ENCODE measurements at regions not wholly inside any gene's neighbourhood (a gene's known extent, or its start where the extent isn't known, plus 50 kb on each side); places are given as distances from the start of the nearest gene placed in this dataset.

DNA sequence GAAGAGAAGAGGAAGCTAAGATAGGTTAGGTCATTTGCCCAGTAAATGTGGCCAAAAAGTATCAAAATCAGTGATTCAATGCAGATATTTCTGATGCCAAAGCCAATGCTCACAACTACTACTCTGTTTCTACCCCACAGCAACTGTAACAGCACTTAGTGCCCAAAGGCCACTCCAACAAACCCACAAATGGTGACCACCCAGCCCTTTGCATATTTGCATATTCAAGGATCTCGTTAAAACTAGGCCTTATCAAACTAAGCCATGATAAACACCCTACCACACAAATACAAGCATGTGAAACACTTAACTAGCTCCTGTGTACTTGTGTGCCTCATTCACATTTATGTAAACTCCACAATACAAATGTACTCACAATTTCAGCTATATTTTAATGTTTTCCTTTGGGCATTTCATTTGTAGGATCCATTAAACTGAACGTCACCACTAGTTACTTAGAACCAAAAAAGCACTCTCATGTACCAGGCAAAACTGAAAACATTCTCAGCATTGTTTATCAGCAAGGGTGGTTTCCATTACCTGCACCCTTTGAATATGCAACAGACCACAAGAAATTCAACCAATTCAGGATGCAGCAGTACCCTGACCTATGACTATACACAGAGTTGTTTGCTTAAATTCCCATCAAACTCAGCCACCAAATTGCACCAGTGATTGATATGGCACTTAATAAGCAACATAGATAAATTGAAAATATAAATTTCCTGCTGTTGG is 111.2 kb upstream of the STT3B start:
- POLR2A ChIA-PET: interaction anchor here (0.7 kb wide), 1 partner anchor 16 kb away, joined by 3 read pairs; no protein-coding TSS in a partner anchor
- Mint-ChIP-seq H3K27ac (no peak overlapping the region), H3K4me3 (no peak overlapping the region), H3K4me1 (ENCODE audit: low read depth) (peaks cover 6% of the 10 kb centered on the region), H3K9me3 (peaks cover 8% of the 10 kb centered on the region), H3K36me3 (ENCODE audit: low read depth) (peaks cover 2% of the 10 kb centered on the region), H3K27me3 (no peaks in the 10 kb centered on the region)
- intact Hi-C loops (cut with micrococcal nuclease): no loop called here
- TF ChIP-seq, protein P1, sequence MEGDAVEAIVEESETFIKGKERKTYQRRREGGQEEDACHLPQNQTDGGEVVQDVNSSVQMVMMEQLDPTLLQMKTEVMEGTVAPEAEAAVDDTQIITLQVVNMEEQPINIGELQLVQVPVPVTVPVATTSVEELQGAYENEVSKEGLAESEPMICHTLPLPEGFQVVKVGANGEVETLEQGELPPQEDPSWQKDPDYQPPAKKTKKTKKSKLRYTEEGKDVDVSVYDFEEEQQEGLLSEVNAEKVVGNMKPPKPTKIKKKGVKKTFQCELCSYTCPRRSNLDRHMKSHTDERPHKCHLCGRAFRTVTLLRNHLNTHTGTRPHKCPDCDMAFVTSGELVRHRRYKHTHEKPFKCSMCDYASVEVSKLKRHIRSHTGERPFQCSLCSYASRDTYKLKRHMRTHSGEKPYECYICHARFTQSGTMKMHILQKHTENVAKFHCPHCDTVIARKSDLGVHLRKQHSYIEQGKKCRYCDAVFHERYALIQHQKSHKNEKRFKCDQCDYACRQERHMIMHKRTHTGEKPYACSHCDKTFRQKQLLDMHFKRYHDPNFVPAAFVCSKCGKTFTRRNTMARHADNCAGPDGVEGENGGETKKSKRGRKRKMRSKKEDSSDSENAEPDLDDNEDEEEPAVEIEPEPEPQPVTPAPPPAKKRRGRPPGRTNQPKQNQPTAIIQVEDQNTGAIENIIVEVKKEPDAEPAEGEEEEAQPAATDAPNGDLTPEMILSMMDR (IDR thresholded peaks at IDR 0.05): no peak
- DNase-seq (no peak), ATAC-seq (peak; percentile 56)
- CTCF ChIA-PET: no interaction called here

DNA sequence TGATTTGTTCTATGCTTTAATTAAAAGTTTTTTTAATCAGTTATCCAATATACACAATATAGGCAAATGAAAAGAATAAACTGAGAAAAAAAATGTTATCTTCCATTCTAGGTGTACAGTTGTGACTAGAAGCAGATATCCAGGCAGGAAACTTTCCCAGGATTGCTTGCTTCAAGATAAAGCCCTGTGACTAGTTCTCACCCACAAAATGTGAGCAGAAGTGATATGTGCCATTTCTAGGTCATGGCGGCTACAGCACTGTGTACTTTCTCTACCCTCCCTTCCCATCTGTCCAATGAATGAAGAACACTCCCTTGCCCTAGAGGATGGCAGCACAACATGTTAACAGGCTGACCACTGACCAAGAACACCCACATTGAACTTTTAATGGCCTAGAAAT is 110.5 kb upstream of the STT3B start:
- Mint-ChIP-seq H3K9me3 (peaks cover 8% of the 10 kb centered on the region), H3K36me3 (ENCODE audit: low read depth) (peaks cover 2% of the 10 kb centered on the region), H3K4me1 (ENCODE audit: low read depth) (peaks cover 6% of the 10 kb centered on the region), H3K27ac (no peak overlapping the region), H3K27me3 (no peaks in the 10 kb centered on the region), H3K4me3 (no peak overlapping the region)
- ChIA-PET CTCF (no interaction called here), POLR2A (no interaction called here)
- DNase-seq: no peak
- intact Hi-C loops (cut with micrococcal nuclease): no loop called here
- TF ChIP-seq, protein P1 (IDR thresholded peaks at IDR 0.05): no peak
- ATAC-seq: no peak

DNA sequence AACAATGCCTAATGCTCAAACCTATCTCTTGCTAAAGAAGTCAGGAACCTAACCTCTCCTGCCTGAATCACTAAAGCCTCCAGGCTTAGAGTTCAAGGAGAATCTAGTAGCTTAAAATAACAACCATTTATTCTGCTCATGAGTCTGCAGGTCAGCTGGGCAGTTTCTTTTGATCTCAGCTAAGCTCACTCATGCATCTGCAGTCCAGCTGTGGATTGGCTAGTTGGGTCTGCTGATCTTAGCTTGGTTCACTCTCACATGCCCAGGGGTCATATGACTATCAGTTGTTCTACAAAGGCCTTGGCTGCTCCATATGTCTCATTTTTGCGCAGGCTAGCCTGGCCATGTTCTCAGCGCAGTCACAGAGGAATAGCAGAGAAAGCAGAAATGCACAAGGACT is 109.2 kb upstream of the STT3B start:
- ChIA-PET POLR2A (no interaction called here), CTCF (no interaction called here)
- Mint-ChIP-seq H3K36me3 (ENCODE audit: low read depth) (peaks cover 2% of the 10 kb centered on the region), H3K27ac (no peak overlapping the region), H3K27me3 (no peaks in the 10 kb centered on the region), H3K4me1 (ENCODE audit: low read depth) (peaks cover 6% of the 10 kb centered on the region), H3K9me3 (peaks cover 13% of the 10 kb centered on the region), H3K4me3 (no peak overlapping the region)
- ATAC-seq (no peak), DNase-seq (no peak)
- intact Hi-C loops (cut with micrococcal nuclease): no loop called here
- TF ChIP-seq, protein P1 (IDR thresholded peaks at IDR 0.05): no peak

DNA sequence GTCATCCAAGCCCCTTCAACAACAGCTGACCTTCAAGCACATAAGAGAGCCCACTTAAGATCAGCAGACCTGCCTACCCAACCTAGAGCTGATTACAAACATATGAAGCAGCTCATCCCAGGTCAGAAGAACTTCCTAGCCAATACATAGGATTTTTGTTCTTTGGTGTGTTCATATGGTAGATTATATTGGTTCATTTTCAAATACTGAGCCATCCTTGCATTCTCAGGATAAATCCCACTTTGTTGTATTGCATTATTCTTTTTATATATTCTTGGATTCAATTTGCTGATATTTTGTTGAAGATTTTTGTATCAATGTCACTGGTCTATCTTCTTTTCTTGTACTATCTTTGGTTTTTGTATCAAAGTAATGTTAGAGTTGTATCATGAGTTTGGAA is 107.3 kb upstream of the STT3B start:
- intact Hi-C loops (cut with micrococcal nuclease): no loop called here
- Mint-ChIP-seq H3K9me3 (peaks cover 13% of the 10 kb centered on the region), H3K27ac (no peak overlapping the region), H3K36me3 (ENCODE audit: low read depth) (peaks cover 2% of the 10 kb centered on the region), H3K4me3 (no peak overlapping the region), H3K27me3 (no peaks in the 10 kb centered on the region), H3K4me1 (ENCODE audit: low read depth) (peaks cover 6% of the 10 kb centered on the region)
- TF ChIP-seq, protein P1 (IDR thresholded peaks at IDR 0.05): no peak
- DNase-seq (no peak), ATAC-seq (no peak)
- POLR2A ChIA-PET: no interaction called here
- CTCF ChIA-PET: interaction anchor here (1.0 kb wide), 1 partner anchor 817 kb away, joined by 3 read pairs; no protein-coding TSS in a partner anchor

DNA sequence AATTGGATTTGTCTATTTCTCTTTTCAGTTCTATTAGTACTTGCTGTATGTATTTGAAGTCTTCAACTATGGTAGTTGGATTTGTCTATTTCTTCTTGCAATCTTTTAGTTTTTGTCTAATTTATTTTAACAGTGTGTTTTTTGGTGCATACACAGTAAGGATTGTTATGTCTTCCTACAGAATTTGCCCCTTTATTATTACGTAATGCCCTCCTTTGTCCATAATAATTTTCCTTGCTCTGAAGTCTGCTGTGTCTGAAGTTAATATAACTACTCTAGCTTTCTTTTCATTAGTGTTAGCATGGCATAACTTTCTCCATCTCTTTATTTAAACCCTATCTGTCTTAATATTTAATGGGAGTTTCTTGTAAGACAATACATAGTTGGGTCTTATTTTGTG is 105.1 kb upstream of the STT3B start:
- POLR2A ChIA-PET: no interaction called here
- Mint-ChIP-seq H3K36me3 (ENCODE audit: low read depth) (peaks cover 2% of the 10 kb centered on the region), H3K27ac (no peak overlapping the region)

More for the DNA sequence above, 105.1 kb upstream of the STT3B start:
- TF ChIP-seq, protein P1 (IDR thresholded peaks at IDR 0.05): no peak
- ATAC-seq (no peak), DNase-seq (no peak)
- intact Hi-C loops (cut with micrococcal nuclease): no loop called here
- Mint-ChIP-seq H3K27me3 (no peaks in the 10 kb centered on the region), H3K4me3 (no peak overlapping the region), H3K9me3 (peaks cover 13% of the 10 kb centered on the region), H3K4me1 (ENCODE audit: low read depth) (no peaks in the 10 kb centered on the region)
- CTCF ChIA-PET: no interaction called here
